HepG2 (cell line): ENCODE measurements at regions not wholly inside any gene's neighbourhood (a gene's known extent, or its start where the extent isn't known, plus 50 kb on each side); places are given as distances from the start of the nearest gene placed in this dataset.
"Not testable (repeated sequence)": the region's sequence is repeated elsewhere in the genome, so short reads cannot be mapped to it uniquely, and the experiment has no call there.

ENCODE experiments used
- ATAC-seq: fragments of 200-7000 bp; cut with Tn5 transposase; 3 replicates; pipeline ENCODE4 v1.9.1; 2020; ENCODE audit warnings: mild to moderate bottlenecking, moderate library complexity
- BruUV-seq: library from RNA; stranded (reverse); fragments of 400-500 nt; replicated peaks from 2 replicates; lab custom pipeline; 2021; lab: Mats Ljungman, UMichigan
- CTCF ChIA-PET: fragments of 300-600 bp; formaldehyde crosslinking; extraction: SDS; loops from one replicate; lab custom pipeline; 2021; ENCODE audit warnings: low total read pairs, inconsistent platforms, low intra/inter-chr PET ratio; lab: Yijun Ruan, JAX
- POLR2A ChIA-PET: fragments of 350-600 bp; sonication (Branson Sonifier 250); formaldehyde crosslinking; loops from one replicate; lab custom pipeline; 2020; ENCODE audit warnings: antibody characterized with exemption, inconsistent platforms; lab: Yijun Ruan, JAX
- DNase-seq: peaks from one replicate; pipeline ENCODE4 v3.0.0-alpha.2; 2015; ENCODE audit warnings: low spot score
- FAIRE-seq: peaks from 3 replicates; lab custom pipeline; 2011; peaks lifted over from hg19 to GRCh38; lab: Jason Lieb, UNC
- H2AFZ ChIP-seq: one replicate; pipeline ENCODE4 v1.6.1; 2011; ENCODE audit warnings: low read length, inconsistent platforms
- H3K27ac ChIP-seq: fragments of 300-600 bp; 3 replicates; pipeline ENCODE4 v1.8.0; 2011; ENCODE audit warnings: mixed run types, mild to moderate bottlenecking, mixed read lengths, low read length, inconsistent platforms; ENCODE audit not compliant: insufficient read depth; ENCODE audit errors: extremely low read length
- H3K27me3 ChIP-seq, 2 experiments: fragments of 200-600 bp in 1 of 2; 2 replicates in 1 of 2; 3 replicates in 1 of 2; pipeline versions ENCODE4 v1.6.0 to v1.8.0; 2011; ENCODE audit warnings: low read length in 2 of 2, mild to moderate bottlenecking in 2 of 2, moderate library complexity in 2 of 2, inconsistent platforms in 1 of 2; ENCODE audit not compliant: insufficient read depth in 2 of 2, control insufficient read depth in 1 of 2
- H3K36me3 ChIP-seq, 2 experiments: fragments of 200-600 bp in 1 of 2; replicated peaks in 1 of 2; 2 replicates in 1 of 2; 3 replicates in 1 of 2; pipeline versions ENCODE4 v1.5.1 to v1.8.0; 2011; ENCODE audit warnings: low read length in 2 of 2, inconsistent platforms in 1 of 2; ENCODE audit not compliant: insufficient read depth in 2 of 2, control insufficient read depth in 1 of 2
- H3K4me1 ChIP-seq: 2 replicates; pipeline ENCODE4 v1.5.1; 2012; ENCODE audit warnings: low read length, inconsistent platforms; ENCODE audit not compliant: insufficient read depth
- H3K4me2 ChIP-seq: 2 replicates; pipeline ENCODE4 v1.6.0; 2011; ENCODE audit warnings: low read depth, low read length, inconsistent platforms
- H3K4me3 ChIP-seq, 3 experiments: fragments of 200-600 bp in 1 of 3; sonication (generic), shearing (Covaris generic) in 1 of 3; replicated peaks in 1 of 3; 2 replicates each; pipeline ENCODE4 v1.5.1; 2011 to 2016; ENCODE audit warnings: low read length in 3 of 3, inconsistent platforms in 2 of 3, low read depth in 2 of 3, mild to moderate bottlenecking in 2 of 3, control low read depth in 1 of 3, mixed read lengths in 1 of 3; ENCODE audit not compliant: insufficient read depth in 1 of 3
- H3K79me2 ChIP-seq: one replicate; pipeline ENCODE4 v1.6.1; 2011; ENCODE audit warnings: low read length, inconsistent platforms; ENCODE audit not compliant: insufficient read depth
- H3K9ac ChIP-seq: 2 replicates; pipeline ENCODE4 v1.6.0; 2011; ENCODE audit warnings: mild to moderate bottlenecking, low read depth, low read length, inconsistent platforms; ENCODE audit not compliant: insufficient read depth
- H3K9me3 ChIP-seq: 2 replicates; pipeline ENCODE4 v1.5.1; 2012; ENCODE audit warnings: mild to moderate bottlenecking, low read length
- H4K20me1 ChIP-seq: 2 replicates; pipeline ENCODE4 v1.6.0; 2011; ENCODE audit warnings: inconsistent platforms, mild to moderate bottlenecking, low read length, moderate library complexity; ENCODE audit not compliant: insufficient read depth
- CCAR2 ChIP-seq: fragments of 200-400 bp; formaldehyde crosslinking; optimal IDR thresholded peaks from 2 replicates; pipeline ENCODE3; 2018; ENCODE audit warnings: low read depth, mild to moderate bottlenecking, low read length, moderate library complexity
- DNMT3B ChIP-seq: conservative IDR thresholded peaks from 2 replicates; pipeline ENCODE4 v1.6.1; 2016; ENCODE audit warnings: missing biosample characterization, control low read depth
- HNF4G ChIP-seq, 2 experiments: sonication (generic) in 1 of 2; formaldehyde crosslinking in 1 of 2; IDR thresholded peaks; 2 replicates each; pipeline versions ENCODE4 v1.4.0 to v1.6.1; 2011 to 2020; ENCODE audit warnings: borderline replicate concordance in 2 of 2, low read depth in 2 of 2, mild to moderate bottlenecking in 2 of 2, low read length in 1 of 2, missing genetic modification reagents in 1 of 2, moderate library complexity in 1 of 2
- KLF16 ChIP-seq, 2 experiments: sonication (generic) in 1 of 2; formaldehyde crosslinking in 1 of 2; IDR thresholded peaks; 2 replicates each; pipeline versions ENCODE4 v1.6.1 to v1.8.0; 2016 to 2023; ENCODE audit warnings: missing genetic modification reagents in 2 of 2, missing compliant biosample characterization in 1 of 2
- NR1H2 ChIP-seq: sonication (generic); formaldehyde crosslinking; IDR thresholded peaks from 2 replicates; pipeline ENCODE4 v1.8.1; 2022; ENCODE audit warnings: low read depth, missing genetic modification reagents, borderline replicate concordance
- PHF8 ChIP-seq: sonication (generic); formaldehyde crosslinking; IDR thresholded peaks from 2 replicates; pipeline ENCODE4 v1.5.0; 2020; ENCODE audit warnings: missing genetic modification reagents
- SOX5 ChIP-seq: IDR thresholded peaks from 2 replicates; pipeline ENCODE4 v1.6.1; 2016; ENCODE audit warnings: borderline replicate concordance
- SP1 ChIP-seq, 2 experiments: fragments of 450-650 bp in 1 of 2; sonication (generic) in 1 of 2; formaldehyde crosslinking in 1 of 2; IDR thresholded peaks; 2 replicates each; pipeline versions ENCODE4 v1.4.0 to v1.6.1; 2016 to 2020; ENCODE audit warnings: missing genetic modification reagents in 1 of 2
- TRIM22 ChIP-seq: fragments of 450-650 bp; IDR thresholded peaks from 2 replicates; pipeline ENCODE4 v1.6.1; 2017
- U2AF2 ChIP-seq: fragments of 200-400 bp; formaldehyde crosslinking; IDR thresholded peaks from 2 replicates; pipeline ENCODE4 v1.6.1; 2017; ENCODE audit warnings: low read depth, mild to moderate bottlenecking, low read length
- ZFP36L2 ChIP-seq: sonication (generic); formaldehyde crosslinking; IDR thresholded peaks from 2 replicates; pipeline ENCODE4 v1.4.0; 2020; ENCODE audit warnings: missing genetic modification reagents
- ZNF138 ChIP-seq: sonication (generic); formaldehyde crosslinking; IDR thresholded peaks from 2 replicates; pipeline ENCODE4 v1.5.0; 2020; ENCODE audit warnings: mild to moderate bottlenecking, low read depth, missing genetic modification reagents
- ZNF432 ChIP-seq: sonication (generic); formaldehyde crosslinking; IDR thresholded peaks from 2 replicates; pipeline ENCODE4 v1.5.0; 2020; ENCODE audit warnings: missing genetic modification reagents, mild to moderate bottlenecking, borderline replicate concordance
- ZNF503 ChIP-seq: sonication (generic); formaldehyde crosslinking; IDR thresholded peaks from 2 replicates; pipeline ENCODE4 v1.4.0; 2020; ENCODE audit warnings: missing genetic modification reagents
- ZNF589 ChIP-seq: sonication (generic); formaldehyde crosslinking; conservative IDR thresholded peaks from 2 replicates; pipeline ENCODE4 v1.8.0; 2022; ENCODE audit warnings: mild to moderate bottlenecking, moderate library complexity, missing genetic modification reagents
- ZNF850 ChIP-seq: sonication (generic); formaldehyde crosslinking; conservative IDR thresholded peaks from 2 replicates; pipeline ENCODE4 v1.9.0; 2021; ENCODE audit warnings: mild to moderate bottlenecking, missing genetic modification reagents
- WGBS: methylation state at CpG from one replicate; pipeline ENCODE4 v1.1.6; 2017; ENCODE audit warnings: low lambda C conversion rate; 5-methylcytosine and 5-hydroxymethylcytosine counted together
- in situ Hi-C: cut with HindIII; loops from 2 replicates; pipeline ENCODE4 v1.10.0; 2017; ENCODE audit warnings: low pct_unique_long_range_greater_than_20kb; ENCODE audit not compliant: extremely low pct_ligation_motif_present
- intact Hi-C: fragments of 100-400 bp; cut with micrococcal nuclease; formaldehyde crosslinking; loops from one replicate; pipeline ENCODE4 v1.10.0; 2022; ENCODE audit not compliant: unreplicated experiment

GRCh38 chr12:127810459-127810858 lies 456.5 kb upstream of the TMEM132C start:
- ATAC-seq, POLR2A ChIA-PET, H3K27ac ChIP-seq, H3K27me3 ChIP-seq, intact Hi-C loops, H3K4me1 ChIP-seq, H3K36me3 ChIP-seq, FAIRE-seq, BruUV-seq, H3K4me2 ChIP-seq, DNase-seq, H3K79me2 ChIP-seq, H2AFZ ChIP-seq, H4K20me1 ChIP-seq, CTCF ChIA-PET, H3K4me3 ChIP-seq, H3K9ac ChIP-seq, in situ Hi-C loops: not testable (repeated sequence)
- peaks cover 36% of the 10 kb centered on the region for H3K9me3 ChIP-seq
- 12% methylated on average over 3 of the region's 4 CpGs for WGBS

- Histone ChIP-seq H3K4me1 (no peaks in the 10 kb centered on the region), H3K4me3 (no peak overlapping the region), H4K20me1 (no peaks in the 10 kb centered on the region)
- intact Hi-C loops = no loop called here
- TF ChIP-seq NR1H2 (CRISPR knock-in tag) (no peak), ZNF432 (CRISPR knock-in tag) (no peak), ZFP36L2 (CRISPR knock-in tag) (no peak), TRIM22 (no peak), ZNF589 (CRISPR knock-in tag) (no peak), PHF8 (CRISPR knock-in tag) (no peak), ZNF138 (no peak), SP1 (IDR thresholded peaks at IDR 0.05) (no peak), SP1 (CRISPR knock-in tag; IDR thresholded peaks at IDR 0.05) (no peak), CCAR2 (no peak), ZNF503 (CRISPR knock-in tag) (no peak), ZNF850 (no peak), U2AF2 (no peak), DNMT3B (CRISPR knock-in tag) (no peak), KLF16 (CRISPR knock-in tag; IDR thresholded peaks at IDR 0.05) (no peak), SOX5 (CRISPR knock-in tag) (no peak), HNF4G (IDR thresholded peaks at IDR 0.05; ENCODE audit: borderline replicate concordance, low read depth, low read length) (no peak), HNF4G (CRISPR knock-in tag; IDR thresholded peaks at IDR 0.05; ENCODE audit: borderline replicate concordance, low read depth) (no peak)
- TF ChIP-seq, all 625 proteins: peak for 0
- no peak for ATAC-seq
- Histone ChIP-seq H3K4me2 (no peak overlapping the region), H3K27me3 (no peaks in the 10 kb centered on the region), H3K9me3 (peaks cover 35% of the 10 kb centered on the region; the same call in 1 of the 2 replicates), H3K27ac (no peak overlapping the region), H3K36me3 (no peaks in the 10 kb centered on the region), H3K9ac (no peak overlapping the region), H3K79me2 (no peaks in the 10 kb centered on the region), H2AFZ (no peak overlapping the region)
- no TSS peak for BruUV-seq
- DNase-seq = no peak
- ChIA-PET CTCF (no interaction called here), POLR2A (no interaction called here)
- FAIRE-seq = no peak
- 2% methylated on average over 5 of the region's 7 CpGs for WGBS
- in situ Hi-C loops = no loop called here
Measured at GRCh38 chr12:127811988-127812387, 455.0 kb upstream of the TMEM132C start.
